Breast epithelium (tissue), 3 donors: ENCODE measurements at regions not wholly inside any gene's neighbourhood (a gene's known extent, or its start where the extent isn't known, plus 50 kb on each side); places are given as distances from the start of the nearest gene placed in this dataset.

ENCODE experiments used
- POLR2A ChIP-seq: fragments of 450-650 bp; IDR thresholded peaks from one replicate; pipeline ENCODE4 v1.6.1; 2016; ENCODE audit warnings: antibody characterized with exemption, mild to moderate bottlenecking, moderate library complexity
- POLR2AphosphoS5 ChIP-seq, 3 donors: sonication (generic); formaldehyde crosslinking; IDR thresholded peaks; one replicate each; pipeline ENCODE4 v1.6.1; 2017; ENCODE audit warnings: antibody characterized with exemption in 3 of 3
- TF ChIP-seq, protein P1 (sequence below), 3 donors: fragments of 450-650 bp; IDR thresholded peaks; one replicate each; pipeline ENCODE4 v1.5.1; 2016 to 2017; ENCODE audit warnings: antibody characterized with exemption in 3 of 3, mild to moderate bottlenecking in 3 of 3, moderate library complexity in 3 of 3

DNA sequence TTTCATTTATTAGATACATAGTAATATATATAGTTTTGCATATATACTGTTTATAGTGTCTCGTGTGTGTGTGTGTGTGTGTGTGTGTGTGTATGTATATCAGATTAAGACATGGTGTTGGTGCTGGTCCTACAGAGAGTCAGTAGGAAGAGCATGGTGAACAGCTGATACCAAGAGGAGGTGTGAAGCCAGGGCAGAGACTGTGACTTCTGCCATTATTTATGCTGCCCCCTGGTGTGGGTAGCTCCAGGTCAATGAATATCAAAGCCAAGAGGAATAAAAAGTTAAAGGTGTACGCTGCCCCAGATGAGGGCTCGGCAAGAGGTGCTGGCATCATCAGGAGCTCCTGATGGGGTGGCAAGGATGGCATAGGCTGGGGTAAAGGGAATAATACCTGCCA is 299.5 kb upstream of the RASGRP1 start:
- TF ChIP-seq, protein P1, sequence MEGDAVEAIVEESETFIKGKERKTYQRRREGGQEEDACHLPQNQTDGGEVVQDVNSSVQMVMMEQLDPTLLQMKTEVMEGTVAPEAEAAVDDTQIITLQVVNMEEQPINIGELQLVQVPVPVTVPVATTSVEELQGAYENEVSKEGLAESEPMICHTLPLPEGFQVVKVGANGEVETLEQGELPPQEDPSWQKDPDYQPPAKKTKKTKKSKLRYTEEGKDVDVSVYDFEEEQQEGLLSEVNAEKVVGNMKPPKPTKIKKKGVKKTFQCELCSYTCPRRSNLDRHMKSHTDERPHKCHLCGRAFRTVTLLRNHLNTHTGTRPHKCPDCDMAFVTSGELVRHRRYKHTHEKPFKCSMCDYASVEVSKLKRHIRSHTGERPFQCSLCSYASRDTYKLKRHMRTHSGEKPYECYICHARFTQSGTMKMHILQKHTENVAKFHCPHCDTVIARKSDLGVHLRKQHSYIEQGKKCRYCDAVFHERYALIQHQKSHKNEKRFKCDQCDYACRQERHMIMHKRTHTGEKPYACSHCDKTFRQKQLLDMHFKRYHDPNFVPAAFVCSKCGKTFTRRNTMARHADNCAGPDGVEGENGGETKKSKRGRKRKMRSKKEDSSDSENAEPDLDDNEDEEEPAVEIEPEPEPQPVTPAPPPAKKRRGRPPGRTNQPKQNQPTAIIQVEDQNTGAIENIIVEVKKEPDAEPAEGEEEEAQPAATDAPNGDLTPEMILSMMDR (IDR thresholded peaks at IDR 0.05) = no peak
- TF ChIP-seq POLR2A (no peak), POLR2AphosphoS5 (IDR thresholded peaks at IDR 0.05) (no peak)
